Osteoblast (primary cell): ENCODE measurements at regions not wholly inside any gene's neighbourhood (a gene's known extent, or its start where the extent isn't known, plus 50 kb on each side); places are given as distances from the start of the nearest gene placed in this dataset.

Experiments
- DNase-seq: peaks from one replicate; pipeline ENCODE4 v3.0.0; 2011; ENCODE audit warnings: low spot score, mixed read lengths; ENCODE audit not compliant: insufficient read length; ENCODE audit errors: missing footprints
- H2AFZ ChIP-seq: 2 replicates; pipeline ENCODE4 v1.6.0; 2011; ENCODE audit warnings: mild to moderate bottlenecking, low read length
- H3K27ac ChIP-seq: 2 replicates; pipeline ENCODE4 v1.5.1; 2011; ENCODE audit warnings: mild to moderate bottlenecking, low read depth, low read length, moderate library complexity
- H3K27me3 ChIP-seq: 2 replicates; pipeline ENCODE4 v1.6.0; 2012; ENCODE audit warnings: mild to moderate bottlenecking, control low read depth, inconsistent platforms, low read length, moderate library complexity; ENCODE audit not compliant: insufficient read depth
- H3K36me3 ChIP-seq: 2 replicates; pipeline ENCODE4 v1.5.1; 2011; ENCODE audit warnings: mild to moderate bottlenecking, low read length, control low read depth, moderate library complexity; ENCODE audit not compliant: insufficient read depth
- H3K4me1 ChIP-seq: 2 replicates; pipeline ENCODE4 v1.5.1; 2011; ENCODE audit warnings: mild to moderate bottlenecking, low read length, control low read depth, moderate library complexity; ENCODE audit not compliant: insufficient read depth
- H3K4me2 ChIP-seq: 2 replicates; pipeline ENCODE4 v1.6.0; 2011; ENCODE audit warnings: mild to moderate bottlenecking, low read length; ENCODE audit not compliant: insufficient read depth
- H3K4me3 ChIP-seq: fragments of 200-600 bp; sonication (generic); 3 replicates; pipeline ENCODE4 v1.5.1; 2012; ENCODE audit warnings: mild to moderate bottlenecking, low read length, inconsistent platforms; ENCODE audit not compliant: insufficient read depth
- H3K79me2 ChIP-seq: 2 replicates; pipeline ENCODE4 v1.6.0; 2012; ENCODE audit warnings: mild to moderate bottlenecking, low read length, control low read depth, inconsistent platforms; ENCODE audit not compliant: insufficient read depth
- H3K9me3 ChIP-seq: 2 replicates; pipeline ENCODE4 v1.5.1; 2011; ENCODE audit warnings: low read depth, low read length, control low read depth
- H4K20me1 ChIP-seq: 2 replicates; pipeline ENCODE4 v1.6.0; 2012; ENCODE audit warnings: mild to moderate bottlenecking, low read length, control low read depth; ENCODE audit not compliant: insufficient read depth
- CTCF ChIP-seq: IDR thresholded peaks from 2 replicates; pipeline ENCODE4 v1.5.1; 2011; ENCODE audit warnings: mild to moderate bottlenecking, low read depth, low read length, moderate library complexity; ENCODE audit errors: extremely low read depth

- TF ChIP-seq CTCF, result no peak
- H3K4me3 ChIP-seq, result no peak overlapping the region
- no peaks in the 10 kb centered on the region for H4K20me1 ChIP-seq
- no peaks in the 10 kb centered on the region for H3K27me3 ChIP-seq
- no peaks in the 10 kb centered on the region for H3K9me3 ChIP-seq
- H3K27ac ChIP-seq, result peak overlapping the region; percentile 95
- no peak overlapping the region for H2AFZ ChIP-seq
- no peak overlapping the region for H3K4me2 ChIP-seq
- DNase-seq, result no peak
- H3K36me3 ChIP-seq, result no peaks in the 10 kb centered on the region
- H3K4me1 ChIP-seq, result peaks cover 60% of the 10 kb centered on the region
- H3K79me2 ChIP-seq, result no peaks in the 10 kb centered on the region
These were observed 134.3 kb downstream of the SOCS6 start for GRCh38 chr18:70423120-70423519.

GRCh38 chr18:70422391-70422965 lies 133.6 kb downstream of the SOCS6 start:
- Histone ChIP-seq H3K4me2 (peak overlapping the region; percentile 69), H3K4me3 (no peak overlapping the region), H3K9me3 (no peaks in the 10 kb centered on the region), H3K27ac (peak overlapping the region; percentile 95), H4K20me1 (no peaks in the 10 kb centered on the region), H2AFZ (no peak overlapping the region), H3K4me1 (peaks cover 60% of the 10 kb centered on the region), H3K36me3 (no peaks in the 10 kb centered on the region), H3K79me2 (no peaks in the 10 kb centered on the region), H3K27me3 (no peaks in the 10 kb centered on the region)
- DNase-seq, result no peak
- no peak for TF ChIP-seq CTCF

DNA sequence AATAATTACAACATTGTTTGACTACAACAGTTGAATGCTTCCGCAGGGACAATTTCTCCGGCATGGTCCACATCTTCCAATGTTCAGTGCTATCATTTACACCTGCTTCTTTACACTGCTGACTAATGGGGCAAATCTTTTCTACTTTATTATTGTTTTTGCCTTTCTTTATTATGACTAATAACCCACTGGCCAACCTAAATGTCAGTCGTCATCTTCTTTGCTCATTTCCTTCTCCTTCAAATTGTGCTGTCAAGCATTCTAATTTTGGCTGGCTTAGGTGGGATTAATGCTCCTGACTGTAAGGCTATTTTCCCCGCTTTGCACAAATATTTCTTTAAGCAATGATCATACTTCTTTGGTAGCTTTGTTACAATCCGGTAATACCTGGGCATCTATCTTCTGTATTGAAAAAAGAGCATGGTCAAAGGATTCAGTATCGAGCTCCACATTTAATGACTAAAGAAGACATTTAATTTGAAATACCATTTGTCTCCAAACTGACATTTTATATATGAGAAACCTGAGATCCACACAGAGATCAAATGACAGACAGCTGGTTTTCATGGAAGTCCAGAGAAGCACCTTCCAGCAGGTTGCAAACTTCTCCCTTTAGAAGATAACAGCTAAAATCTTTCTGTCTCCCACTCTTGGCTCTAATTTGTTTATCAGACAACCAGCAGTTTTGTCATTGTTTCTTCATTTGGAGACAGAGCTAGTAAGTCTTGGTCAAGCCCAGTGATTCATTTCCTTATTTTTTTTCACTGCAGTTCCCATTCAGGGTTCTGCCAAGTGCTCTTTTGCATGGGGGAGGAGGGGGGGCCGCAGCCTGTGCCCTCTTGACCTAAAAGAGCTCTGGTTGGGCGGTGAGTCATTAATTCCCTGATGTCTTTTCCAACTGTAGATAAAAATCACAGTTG lies 132.9 kb downstream of the SOCS6 start:
- peak overlapping the region; percentile 95 for H3K27ac ChIP-seq
- H4K20me1 ChIP-seq, result no peaks in the 10 kb centered on the region
- no peaks in the 10 kb centered on the region for H3K36me3 ChIP-seq
- H3K4me1 ChIP-seq, result peaks cover 60% of the 10 kb centered on the region
- no peak overlapping the region for H3K4me3 ChIP-seq
- TF ChIP-seq CTCF, result no peak
- peak; percentile 93 for DNase-seq
- H3K4me2 ChIP-seq, result peak overlapping the region; percentile 69
- H3K79me2 ChIP-seq, result no peaks in the 10 kb centered on the region
- H2AFZ ChIP-seq, result no peak overlapping the region
- no peaks in the 10 kb centered on the region for H3K9me3 ChIP-seq
- no peaks in the 10 kb centered on the region for H3K27me3 ChIP-seq
